Liver (tissue), 3 donors: ENCODE measurements at regions not wholly inside any gene's neighbourhood (a gene's known extent, or its start where the extent isn't known, plus 50 kb on each side); places are given as distances from the start of the nearest gene placed in this dataset.

Experiments used
- CTCF ChIP-seq: fragments of 150-350 bp; IDR thresholded peaks from 2 replicates; pipeline ENCODE4 v1.5.1; 2017; ENCODE audit warnings: improper control_type of control experiment, low read depth, low read length; ENCODE audit not compliant: missing input control
- EGR1 ChIP-seq, 2 donors: IDR thresholded peaks; 2 replicates each; pipeline ENCODE4 v1.6.1; 2016 to 2018; ENCODE audit warnings: antibody characterized with exemption in 2 of 2, low read depth in 2 of 2
- RAD21 ChIP-seq, 2 donors: IDR thresholded peaks; 2 replicates each; pipeline ENCODE4 v1.6.1; 2016; ENCODE audit warnings: antibody characterized with exemption in 2 of 2, mild to moderate bottlenecking in 2 of 2
- donor health status: healthy.
- donor health status: healthy.

DNA sequence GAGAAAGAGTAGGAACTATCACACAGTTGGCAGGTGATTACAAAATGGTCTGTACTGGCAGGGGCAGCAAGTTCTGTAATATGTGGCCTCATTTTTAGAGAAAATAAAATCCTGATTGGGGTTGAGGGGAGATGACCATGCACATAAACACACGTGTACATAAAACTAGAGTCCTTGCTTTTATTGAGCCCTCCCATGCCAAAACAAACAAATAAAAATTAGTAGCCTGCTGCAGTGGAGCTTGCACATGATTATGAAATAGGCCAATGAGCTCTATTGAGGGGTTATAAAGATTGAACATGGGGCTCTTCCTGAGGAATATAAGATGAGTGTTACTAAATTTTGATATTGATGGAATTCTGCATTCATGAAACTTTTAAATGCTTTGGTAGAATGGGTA is 248.4 kb downstream of the ELAVL2 start:
- TF ChIP-seq CTCF (no peak), RAD21 (IDR thresholded peaks at IDR 0.05) (no peak), EGR1 (IDR thresholded peaks at IDR 0.05; ENCODE audit: low read depth in 2 of 2) (no peak)
